IPS-NIHi11 (cell line): ENCODE measurements at regions not wholly inside any gene's neighbourhood (a gene's known extent, or its start where the extent isn't known, plus 50 kb on each side); places are given as distances from the start of the nearest gene placed in this dataset.

Experiments used
- DNase-seq: peaks from one replicate; pipeline ENCODE4 v3.0.0; 2012; ENCODE audit warnings: mixed read lengths, low spot score

DNA sequence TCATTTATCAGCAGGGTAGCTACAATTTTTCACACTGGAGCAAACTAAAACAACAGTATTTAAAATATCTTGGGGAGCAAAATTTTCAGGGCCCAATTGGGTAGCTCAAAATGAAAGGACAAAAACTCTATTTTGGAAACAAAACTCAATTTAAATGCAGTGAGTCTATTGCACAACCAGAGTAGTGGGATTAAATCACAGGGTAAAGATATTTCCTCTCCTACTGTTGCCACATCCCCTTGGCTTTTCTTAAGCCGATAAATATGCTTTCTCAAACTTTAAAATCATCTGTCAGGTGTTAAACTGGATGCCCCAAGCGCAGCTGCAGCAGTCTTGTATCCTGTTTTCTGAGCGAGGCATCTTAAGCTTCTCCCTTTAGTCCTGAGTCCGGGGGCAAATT lies 1474.3 kb upstream of the CDH9 start:
- DNase-seq: no peak

DNA sequence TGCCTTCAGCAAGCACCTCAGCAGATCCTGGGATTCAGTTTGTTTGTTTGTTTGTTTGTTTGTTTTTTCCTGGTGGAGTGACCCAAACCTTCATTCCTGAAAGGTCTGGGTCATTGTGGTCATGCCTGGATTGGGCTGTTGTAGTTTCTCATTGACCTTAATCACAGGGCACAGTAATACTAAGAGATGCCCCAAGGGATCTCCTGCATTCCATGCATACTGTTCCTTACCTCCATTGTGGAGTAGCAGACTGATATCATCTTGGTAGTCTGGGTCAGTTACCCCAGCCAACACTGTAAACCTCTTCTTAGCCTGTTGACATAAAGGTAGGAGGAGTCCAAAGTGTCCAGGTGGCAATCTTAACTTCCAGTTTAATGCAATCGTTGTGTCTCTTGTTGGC lies 1466.7 kb upstream of the CDH9 start:
- no peak for DNase-seq

- DNase-seq: no peak
Measured at GRCh38 chr5:28500511-28500910, 1462.1 kb upstream of the CDH9 start.

GRCh38 chr5:28499766-28500290 lies 1461.4 kb upstream of the CDH9 start:
- DNase-seq: no peak

- no peak for DNase-seq
Measured at GRCh38 chr5:28495876-28496275, 1457.5 kb upstream of the CDH9 start.

- no peak for DNase-seq
Measured at GRCh38 chr5:28493456-28493855, 1455.1 kb upstream of the CDH9 start.

- no peak for DNase-seq
Measured at GRCh38 chr5:28488752-28489151, 1450.4 kb upstream of the CDH9 start.

GRCh38 chr5:28483327-28484025 lies 1445.1 kb upstream of the CDH9 start:
- DNase-seq: no peak

DNA sequence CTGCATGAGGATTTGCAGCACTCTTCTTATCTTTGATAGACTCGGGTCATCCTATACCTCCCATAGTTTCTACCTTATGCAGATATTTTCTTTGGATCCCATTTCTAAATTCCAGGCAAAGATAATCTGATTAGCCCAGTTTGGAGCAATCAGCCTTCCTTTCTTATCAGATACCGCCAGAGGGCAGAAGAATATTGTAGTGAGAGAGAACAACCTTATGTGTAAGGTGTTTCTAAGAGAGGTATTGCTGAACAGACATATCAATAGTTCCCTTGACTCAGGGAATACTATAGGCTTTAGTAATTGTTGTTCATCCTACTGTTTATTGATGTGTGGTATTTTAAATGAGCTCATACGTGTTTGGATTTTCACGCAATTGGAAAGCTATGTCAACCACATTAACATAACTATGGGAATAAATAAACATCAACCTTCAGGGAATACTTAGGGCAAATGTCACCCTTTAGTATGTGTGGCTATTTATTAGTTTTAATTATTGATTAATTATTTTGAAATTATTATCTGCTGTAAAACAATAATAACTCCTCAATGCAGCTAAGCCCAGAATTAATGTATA lies 1435.2 kb upstream of the CDH9 start:
- DNase-seq: no peak

- no peak for DNase-seq
Measured at GRCh38 chr5:28468166-28468565, 1429.8 kb upstream of the CDH9 start.

- DNase-seq: no peak
Measured at GRCh38 chr5:28463728-28464127, 1425.3 kb upstream of the CDH9 start.

GRCh38 chr5:28451483-28451882 lies 1413.1 kb upstream of the CDH9 start:
- no peak for DNase-seq

DNA sequence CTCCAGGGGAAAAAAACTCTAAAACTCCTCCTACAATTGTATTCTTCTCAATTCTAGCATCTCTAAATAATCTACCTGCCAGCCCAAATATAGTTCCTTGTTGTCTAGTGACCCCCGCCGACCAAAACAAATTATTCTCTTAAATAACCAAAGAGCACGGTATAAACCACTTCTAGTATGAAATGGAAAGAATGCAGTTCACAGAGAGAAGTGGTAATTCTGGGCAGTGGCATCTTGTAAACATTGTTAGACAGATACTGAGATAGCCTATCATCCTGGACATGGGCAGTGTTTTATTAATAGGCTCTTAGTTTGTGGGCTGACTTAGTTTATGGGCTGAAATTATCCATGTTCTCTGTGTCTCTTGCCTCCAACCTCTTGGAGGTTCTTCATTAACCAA lies 1412.6 kb upstream of the CDH9 start:
- DNase-seq: no peak

- DNase-seq: no peak
Measured at GRCh38 chr5:28448791-28449190, 1410.4 kb upstream of the CDH9 start.

DNA sequence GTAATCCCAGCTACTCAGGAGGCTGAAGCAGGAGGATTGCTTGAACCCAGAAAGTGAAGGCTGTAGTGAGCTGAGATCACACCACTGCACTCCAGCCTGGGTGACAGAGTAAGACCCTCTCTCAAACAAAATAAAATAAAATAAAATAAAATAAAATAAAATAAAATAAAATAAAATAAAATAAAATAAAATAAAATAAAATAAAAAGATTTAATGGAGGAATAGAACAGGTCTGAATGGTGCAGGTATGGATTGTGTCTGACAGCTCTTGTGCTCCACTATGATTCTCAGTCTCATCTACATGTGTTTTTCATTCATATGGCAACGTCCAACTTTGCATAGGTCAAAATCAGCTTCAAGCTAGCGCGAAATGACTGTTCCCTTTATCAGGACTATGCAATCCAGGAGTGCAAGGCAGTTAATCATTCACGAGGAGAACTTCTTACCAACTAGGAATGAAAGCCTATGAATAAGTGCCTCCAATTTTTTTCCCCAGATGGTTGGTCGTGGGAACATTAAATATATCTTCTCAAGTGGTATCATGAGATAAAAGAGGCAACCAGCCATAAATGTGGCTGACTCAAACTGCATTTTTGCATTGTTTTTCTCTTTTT lies 1392.3 kb upstream of the CDH9 start:
- no peak for DNase-seq

GRCh38 chr5:28421141-28421540 lies 1382.8 kb upstream of the CDH9 start:
- DNase-seq: no peak

- DNase-seq: no peak
Measured at GRCh38 chr5:28415791-28416443, 1377.5 kb upstream of the CDH9 start.

GRCh38 chr5:28414619-28415018 lies 1376.2 kb upstream of the CDH9 start:
- no peak for DNase-seq

- no peak for DNase-seq
Measured at GRCh38 chr5:28408651-28409050, 1370.3 kb upstream of the CDH9 start.

DNA sequence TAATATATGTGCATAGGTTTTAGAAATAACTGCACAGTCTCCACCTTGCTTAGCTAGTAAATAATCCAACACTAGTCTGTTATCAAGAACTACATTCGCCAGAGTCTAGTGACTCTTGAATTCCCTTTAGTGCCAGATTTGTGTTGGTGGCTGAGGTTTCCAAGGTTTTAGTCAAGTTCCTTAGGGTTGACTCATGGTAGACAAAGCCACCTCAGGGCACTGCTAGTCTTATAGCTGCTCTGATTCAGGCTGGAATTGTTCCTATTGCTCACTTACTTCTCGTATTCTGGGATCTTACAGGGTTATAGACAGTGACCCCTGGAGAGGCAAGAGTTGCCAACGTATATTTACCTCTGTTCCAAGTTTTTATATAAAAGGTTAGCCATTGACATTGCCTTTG lies 1369.8 kb upstream of the CDH9 start:
- DNase-seq: no peak

DNA sequence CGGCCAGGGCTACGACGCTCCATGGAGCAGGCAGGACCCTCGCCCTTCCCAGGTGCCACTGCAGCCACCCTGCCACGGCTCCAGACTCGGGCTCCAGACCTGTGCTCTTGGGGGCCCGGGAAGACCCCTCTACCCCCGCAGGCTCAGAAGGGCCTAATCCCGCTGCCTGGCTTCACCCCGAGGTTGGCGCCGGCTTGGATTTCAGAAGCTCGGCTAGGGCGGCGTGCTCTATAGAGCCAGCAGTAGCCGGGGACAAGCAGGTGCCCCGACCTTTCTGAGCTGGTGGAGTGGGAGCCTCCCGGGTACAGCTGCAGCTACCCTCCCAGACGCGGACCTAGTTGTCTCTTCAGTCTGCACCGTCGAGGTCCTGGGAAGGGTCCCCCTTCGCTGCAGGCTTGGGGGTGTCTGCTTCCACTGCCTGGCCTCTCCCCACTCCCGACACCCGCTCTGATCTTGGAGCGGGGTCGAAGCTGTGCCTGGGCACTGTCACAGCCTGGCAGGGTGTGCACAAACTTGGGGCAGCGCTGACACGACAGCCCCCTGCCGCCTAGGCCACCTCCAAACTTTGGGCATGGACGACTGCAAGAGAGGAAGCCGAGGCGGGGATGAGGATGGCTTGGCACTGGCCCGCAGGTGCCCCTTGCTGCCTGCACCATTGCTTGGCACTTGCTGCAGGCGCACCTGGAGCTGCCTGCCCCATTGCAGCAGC lies 1366.1 kb upstream of the CDH9 start:
- DNase-seq: no peak

DNA sequence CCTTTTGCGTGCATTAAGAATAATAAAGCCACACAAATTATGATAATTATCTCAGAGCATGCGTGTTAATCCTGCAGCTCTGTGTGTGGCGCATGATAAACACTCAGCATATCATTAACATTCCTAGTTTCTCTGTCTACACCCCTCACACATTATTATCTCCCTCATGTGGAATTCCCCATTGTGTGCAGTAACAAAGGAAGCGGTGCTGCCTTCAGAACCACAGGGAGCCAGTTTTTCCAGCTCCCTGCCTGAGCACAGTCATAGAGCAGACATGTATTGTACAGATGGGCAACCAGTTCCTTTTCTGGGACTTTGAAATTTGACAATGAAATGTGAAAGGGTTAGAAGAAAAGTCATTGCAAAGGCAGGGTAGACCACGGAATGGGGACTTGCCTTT lies 1365.5 kb upstream of the CDH9 start:
- DNase-seq: peak; percentile 45
